DMS53 (cell line): ENCODE measurements at regions not wholly inside any gene's neighbourhood (a gene's known extent, or its start where the extent isn't known, plus 50 kb on each side); places are given as distances from the start of the nearest gene placed in this dataset.
"Not testable (repeated sequence)": the region's sequence is repeated elsewhere in the genome, so short reads cannot be mapped to it uniquely, and the experiment has no call there.

Experiments used
- DNase-seq: peaks from one replicate; lab custom pipeline; 2025; lab: John Stamatoyannopoulos, UW

DNA sequence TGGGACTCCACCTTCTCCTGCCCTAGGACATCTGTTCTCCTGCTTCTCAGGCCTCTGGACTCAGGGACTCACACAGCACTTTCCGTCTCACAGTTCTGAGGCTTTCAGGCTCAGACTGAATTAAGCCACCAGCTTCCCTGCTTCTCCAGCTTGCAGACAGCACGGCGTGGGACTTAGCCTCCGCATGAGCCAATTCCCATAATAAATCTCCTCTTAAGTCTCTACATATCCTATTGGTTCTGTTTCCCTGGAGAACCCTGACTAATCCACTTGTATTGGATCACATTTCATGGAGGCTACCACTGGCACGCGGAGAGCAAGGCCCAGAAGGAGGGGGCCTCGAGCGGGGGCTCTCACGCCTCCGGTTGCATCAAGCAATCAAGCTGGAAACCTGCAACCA is 1313.6 kb downstream of the TBC1D22A start:
- no peak for DNase-seq

DNA sequence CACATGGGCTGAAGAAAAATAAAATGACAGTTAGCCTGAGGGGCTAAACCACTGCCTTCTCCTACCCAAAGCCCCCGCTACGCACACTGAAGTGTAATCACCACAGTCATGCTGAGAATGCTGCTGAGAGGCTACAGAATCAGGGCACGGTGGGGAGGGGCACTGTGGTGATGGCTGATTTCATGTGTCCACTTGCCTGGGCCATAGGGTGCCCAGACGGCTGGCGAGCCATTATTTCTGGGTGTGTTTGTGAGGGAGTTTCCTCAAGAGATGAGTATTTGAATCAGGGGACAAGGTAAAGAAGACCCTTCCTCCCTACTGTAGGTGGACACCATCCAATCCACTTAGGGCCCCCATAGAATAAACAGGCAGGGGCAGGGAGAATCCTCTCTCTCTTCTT is 1313.2 kb downstream of the TBC1D22A start:
- no peak for DNase-seq

DNA sequence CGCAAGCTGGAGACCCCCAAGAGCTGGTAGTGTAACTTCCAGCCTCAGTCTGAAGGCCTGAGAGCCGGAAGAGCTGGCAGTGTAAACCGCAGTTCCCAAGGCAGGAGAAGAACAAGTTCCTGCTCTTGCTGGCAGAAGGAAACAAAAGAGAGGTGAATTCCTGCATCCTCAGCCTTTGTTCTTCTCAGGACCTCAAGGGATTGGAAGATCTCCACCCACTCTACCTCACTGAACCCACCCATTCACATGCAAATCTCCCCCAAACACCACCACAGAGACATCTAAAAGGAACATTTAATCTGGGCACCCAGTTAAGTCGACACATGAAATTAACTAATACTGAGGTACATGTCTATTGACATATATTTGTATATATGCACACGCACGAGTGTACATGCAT is 1310.3 kb downstream of the TBC1D22A start:
- DNase-seq: no peak

DNA sequence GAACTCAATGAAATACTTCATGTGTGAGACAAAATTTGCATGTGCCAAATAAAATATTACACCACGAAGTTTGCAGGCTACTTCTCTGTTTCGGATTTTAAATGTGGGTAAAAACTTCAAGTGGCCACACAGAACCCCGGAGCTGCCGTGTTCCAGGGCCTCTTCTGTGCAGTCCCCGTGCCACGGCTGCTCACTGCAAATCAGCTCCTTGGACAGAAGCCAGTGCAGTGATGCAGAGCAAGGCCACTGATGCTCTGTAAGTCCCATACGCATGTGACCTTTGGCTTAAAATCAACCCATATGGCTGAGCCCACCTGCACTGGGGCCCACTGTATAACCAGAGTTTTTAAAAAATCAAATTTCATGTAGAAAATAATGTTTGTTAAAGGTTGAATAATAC is 1309.4 kb downstream of the TBC1D22A start:
- DNase-seq: no peak

DNA sequence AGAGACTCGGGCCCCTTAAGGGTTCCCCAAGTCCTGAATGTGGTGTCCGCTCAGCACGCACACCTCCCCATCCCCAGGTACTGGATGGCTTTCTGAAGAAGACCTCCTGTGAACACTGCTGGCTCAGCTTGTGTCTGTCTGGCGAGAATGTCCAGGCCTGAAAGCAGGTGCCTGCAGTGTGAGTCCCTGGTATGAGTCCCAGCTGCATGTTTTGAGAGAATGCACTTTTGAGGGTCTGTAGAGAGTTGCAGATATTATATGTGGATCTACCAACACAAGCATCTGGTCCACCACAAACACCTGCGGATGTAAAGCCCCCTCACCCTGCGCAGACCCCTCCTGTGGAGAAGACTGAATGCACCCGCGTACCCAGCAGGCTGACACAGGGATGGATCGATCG is 1308.9 kb downstream of the TBC1D22A start:
- no peak for DNase-seq

DNA sequence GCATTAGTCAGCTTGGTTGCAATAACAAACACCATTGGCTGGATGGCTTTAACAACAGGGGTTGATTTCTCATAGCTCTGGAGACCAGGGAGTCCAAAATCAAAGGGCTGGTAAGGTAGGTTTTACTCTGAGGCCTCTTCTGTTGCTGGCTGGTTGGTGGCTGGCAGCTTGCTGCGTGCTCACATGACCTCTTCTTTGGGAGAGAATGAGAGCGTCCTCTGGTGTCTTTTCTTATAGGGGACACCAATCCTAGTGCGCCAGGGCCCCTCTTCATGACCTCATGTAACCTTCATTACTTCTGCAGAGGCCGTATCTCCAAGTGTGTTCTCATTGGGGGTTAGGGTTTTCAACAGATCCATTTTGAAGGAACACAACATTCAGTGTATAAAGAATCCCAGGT is 1308.3 kb downstream of the TBC1D22A start:
- no peak for DNase-seq

DNA sequence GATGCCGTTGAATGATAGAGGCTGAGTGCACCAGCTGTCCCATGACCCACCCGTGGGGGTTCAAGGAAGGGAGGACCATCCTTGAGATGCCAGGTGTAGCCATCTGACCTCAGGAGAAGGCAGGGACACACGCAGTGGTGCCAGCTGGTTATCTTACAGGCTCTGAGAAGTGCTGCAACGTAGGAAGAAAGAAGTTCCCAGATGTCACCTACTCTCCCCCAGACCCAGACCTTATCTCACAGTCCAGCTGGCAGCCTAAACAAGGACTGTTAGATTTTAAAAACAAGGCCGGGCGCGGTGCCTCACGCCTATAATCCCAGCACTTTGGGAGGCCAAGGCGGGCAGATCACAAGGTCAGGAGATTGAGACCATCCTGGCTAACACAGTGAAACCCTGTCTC is 1307.6 kb downstream of the TBC1D22A start:
- DNase-seq: no peak

DNA sequence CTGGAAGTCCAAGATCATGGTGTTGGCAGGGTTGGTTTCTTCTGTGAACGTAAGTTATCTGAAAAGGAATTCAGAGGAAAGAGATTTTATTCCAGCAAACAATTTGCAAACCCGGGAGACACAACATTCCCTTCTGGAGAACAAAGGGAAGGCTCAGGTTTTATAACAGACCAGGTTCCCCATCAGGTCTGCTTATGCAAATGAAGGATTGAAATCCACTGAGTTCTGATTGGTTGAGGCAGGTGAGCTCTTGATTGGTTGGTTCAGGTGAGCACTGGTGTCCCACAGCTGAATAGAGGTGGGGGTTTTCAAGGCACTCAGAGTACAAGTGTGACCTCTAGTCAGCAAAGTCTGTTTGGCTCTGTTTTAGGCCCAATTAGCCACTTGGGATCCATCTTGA is 1306.8 kb downstream of the TBC1D22A start:
- DNase-seq: no peak

DNA sequence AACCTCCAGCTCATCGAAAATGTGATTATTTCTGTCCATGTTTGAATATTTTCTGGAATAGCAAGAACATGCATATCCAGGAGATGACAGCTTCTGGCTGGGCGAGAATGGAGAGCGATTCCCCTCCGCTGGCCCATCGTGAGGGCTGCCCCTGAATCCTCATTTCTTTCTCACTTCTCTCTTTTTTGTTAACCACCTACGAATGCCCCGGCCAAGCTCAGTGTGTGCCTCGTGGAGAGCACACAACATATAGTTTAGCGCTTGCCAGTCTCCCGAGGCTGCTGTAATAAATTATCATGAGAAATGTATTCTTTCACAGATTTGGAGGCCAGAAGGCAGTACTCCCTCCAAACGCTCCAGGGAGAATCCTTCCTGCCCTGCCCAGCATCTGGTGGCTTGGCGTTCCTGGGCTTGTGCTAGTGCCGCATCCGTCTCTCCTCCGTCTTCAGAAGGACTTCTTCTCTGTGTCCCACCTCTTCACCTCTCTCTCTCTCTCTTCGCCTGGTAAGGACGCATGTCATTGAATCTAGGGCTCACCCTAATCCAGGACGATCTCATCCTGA is 1306.0 kb downstream of the TBC1D22A start:
- no peak for DNase-seq

DNA sequence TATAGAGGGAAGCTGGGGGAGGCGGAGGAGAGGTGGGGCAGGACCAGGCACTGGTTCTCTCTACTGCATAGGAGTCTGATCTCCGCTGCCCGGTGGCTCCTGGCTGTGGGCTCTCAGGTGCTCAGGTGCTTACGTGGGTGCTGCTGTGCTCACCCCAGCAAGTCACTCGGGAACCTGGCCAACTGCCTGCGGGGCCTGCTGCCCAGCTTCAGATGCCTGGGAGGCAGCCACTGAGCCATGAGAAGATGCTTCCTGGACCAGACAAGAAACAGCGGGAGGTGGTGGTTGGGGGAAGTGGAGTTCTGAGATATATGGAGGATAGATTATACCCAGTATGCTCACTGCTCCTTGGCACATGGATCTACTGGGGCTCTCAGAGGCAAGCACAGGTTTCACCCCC is 1303.4 kb downstream of the TBC1D22A start:
- DNase-seq: no peak

DNA sequence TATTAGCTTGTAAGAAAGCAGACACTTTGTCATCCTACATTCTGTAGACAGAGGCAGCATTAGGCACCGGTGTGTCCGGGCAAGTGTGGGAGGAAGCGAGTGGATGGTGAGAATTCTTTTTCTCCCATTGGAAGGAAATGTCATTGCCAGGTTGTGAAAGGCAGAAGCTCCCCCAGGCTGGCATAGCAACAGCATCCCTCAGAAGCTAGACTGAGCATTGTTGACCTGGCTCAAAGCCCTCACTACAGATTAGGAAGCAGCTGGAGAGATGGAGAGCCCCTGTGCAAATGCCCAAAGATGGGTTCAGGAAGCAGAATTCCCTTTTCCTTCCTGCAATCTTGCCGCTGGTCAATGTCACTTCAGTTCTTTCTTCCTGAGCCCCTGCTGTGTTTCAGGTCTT is 1299.3 kb downstream of the TBC1D22A start:
- no peak for DNase-seq

DNA sequence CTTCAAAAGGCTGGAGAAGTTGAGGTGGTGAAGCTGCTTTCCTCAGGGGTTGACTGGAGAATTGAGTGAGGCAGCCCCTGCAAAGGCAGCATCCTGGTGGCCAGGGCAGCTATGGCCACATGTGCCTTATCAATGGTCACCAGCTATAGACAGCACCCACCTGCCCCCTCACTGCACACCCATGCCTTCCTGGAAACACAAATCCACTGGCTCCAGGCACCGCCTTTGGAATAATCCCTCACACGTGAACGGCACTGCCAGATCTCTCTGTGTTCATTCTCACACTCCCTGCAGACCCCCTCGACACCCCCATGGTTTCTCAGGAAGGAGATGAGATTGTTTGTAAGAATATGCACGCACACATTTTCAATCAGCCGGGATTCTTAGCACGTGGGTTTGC is 1297.8 kb downstream of the TBC1D22A start:
- no peak for DNase-seq

DNA sequence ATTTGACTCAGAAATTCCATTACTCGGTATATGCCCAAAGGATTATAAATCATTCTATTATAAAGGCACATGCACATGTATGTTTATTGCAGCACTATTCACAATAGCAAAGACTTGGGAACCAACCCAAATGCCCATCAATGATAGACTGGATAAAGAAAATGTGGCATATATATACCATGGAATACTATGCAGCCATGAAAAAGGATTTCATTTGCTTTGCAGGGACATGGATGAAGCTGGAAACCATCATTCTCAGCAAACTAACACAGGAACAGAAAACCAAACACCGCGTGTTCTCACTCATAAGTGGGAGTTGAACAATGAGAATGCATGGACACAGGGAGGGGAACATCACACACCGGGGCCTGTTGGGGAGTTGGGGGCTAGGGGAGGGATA is 1297.1 kb downstream of the TBC1D22A start:
- DNase-seq: not testable (repeated sequence)

DNA sequence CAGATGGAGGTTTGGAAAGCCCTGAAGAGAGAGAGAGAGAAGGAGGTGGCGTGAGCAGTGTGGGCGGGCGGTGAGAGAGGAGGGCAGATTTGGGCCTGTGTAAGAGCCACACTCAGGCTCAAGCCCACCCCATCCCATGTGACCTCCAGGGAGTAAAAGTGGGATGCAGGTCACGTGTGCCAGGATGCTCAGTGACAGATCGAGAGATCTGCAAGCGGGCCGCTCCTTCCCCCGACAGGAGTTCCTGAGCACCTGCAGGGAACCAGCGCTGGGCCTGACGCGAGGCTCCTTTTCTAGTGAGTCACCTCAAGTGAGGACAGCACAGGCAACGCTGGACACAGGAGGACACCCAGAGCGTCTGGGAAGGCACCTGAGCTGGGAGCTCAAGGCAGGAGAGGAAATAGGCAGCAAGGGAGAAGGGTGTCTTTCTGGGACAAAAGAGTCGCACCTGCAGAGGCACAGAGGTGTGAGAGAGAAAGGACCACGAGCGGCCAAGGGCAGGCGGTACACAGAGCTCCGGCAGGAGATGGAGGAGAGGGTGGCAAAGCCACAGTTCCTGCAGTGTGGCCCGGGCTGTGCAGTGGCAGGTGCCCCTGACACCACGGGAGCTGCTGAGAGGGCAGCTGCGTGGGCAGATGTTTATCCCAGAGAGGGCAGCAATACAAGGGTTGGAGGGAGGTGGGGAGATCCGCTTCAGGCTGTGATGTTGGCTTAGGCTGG is 1294.8 kb downstream of the TBC1D22A start:
- DNase-seq: no peak

DNA sequence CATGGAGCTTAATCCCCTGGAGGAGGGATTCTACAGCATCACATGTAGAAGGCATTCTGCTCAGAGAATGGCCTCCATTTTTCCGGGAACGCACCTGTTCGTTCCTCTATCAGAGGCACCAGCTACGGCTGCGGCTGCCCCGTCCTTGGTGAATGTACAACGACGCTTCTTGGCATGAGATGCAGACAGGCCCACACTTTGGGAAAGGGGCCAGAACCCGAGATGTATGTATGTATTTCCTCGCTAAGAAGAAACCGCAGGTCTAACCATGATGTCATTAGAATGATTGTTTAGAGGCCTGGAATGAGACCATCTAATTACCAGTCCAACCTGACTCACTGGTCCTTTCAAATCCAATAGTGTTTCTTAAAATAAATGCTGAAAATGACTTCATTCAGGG is 1293.4 kb downstream of the TBC1D22A start:
- no peak for DNase-seq

DNA sequence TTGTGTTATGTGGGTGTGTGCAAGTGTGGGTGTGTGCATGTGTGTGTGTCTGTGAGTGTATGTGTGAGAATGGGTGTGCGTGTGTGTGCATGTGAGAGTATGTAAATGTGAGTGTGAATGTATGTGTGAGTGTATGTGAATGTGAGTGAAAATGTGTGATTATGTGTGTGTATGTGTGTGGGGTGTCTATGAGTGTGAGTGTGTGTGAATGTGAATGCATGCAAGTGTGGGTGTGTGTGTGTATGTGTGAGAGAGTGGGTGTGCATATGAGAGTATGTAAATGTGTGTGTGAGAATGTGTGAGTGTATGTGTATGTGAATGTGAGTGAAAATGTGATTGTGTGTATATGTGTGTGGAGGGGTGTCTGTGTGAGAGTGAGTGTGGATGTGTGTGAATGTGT is 1292.7 kb downstream of the TBC1D22A start:
- no peak for DNase-seq

DNA sequence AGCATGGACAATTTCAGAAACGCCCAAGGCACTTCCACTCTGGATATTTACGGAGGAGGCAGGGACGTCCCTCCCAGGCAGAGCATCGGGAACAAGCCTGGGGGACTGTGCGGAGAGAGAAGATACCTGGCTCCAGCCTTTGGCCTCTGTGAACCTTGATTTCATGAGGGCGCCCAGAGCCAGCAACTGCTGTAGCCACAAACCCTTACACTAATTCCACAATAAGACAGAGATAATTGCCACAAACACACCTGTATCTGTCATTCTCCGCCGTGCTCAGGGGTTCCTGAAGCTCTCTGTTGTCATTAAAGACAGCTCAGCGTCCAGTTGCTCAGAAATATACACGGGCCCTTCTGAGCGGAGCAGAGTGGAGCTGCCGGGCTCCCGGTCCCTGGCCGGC is 1292.1 kb downstream of the TBC1D22A start:
- no peak for DNase-seq

DNA sequence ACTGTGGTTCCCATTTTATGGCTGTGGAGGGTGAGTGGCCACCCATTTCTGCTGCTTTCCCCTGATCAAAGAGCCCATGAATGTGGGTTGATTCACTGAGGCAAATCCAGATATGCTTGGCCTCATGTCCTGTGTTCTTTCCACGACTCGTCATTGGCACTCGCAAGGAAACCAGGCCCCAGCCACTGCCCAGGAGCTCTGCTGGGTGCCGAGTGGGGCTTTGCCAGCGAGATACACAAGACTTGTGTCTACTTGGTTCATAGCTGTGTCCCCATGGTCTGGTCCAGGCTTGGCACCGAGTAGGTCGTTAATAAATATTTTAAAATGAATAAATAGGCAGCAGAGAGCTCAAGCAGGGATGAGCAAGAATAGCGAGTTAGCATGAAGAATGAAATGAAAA is 1291.5 kb downstream of the TBC1D22A start:
- no peak for DNase-seq

DNA sequence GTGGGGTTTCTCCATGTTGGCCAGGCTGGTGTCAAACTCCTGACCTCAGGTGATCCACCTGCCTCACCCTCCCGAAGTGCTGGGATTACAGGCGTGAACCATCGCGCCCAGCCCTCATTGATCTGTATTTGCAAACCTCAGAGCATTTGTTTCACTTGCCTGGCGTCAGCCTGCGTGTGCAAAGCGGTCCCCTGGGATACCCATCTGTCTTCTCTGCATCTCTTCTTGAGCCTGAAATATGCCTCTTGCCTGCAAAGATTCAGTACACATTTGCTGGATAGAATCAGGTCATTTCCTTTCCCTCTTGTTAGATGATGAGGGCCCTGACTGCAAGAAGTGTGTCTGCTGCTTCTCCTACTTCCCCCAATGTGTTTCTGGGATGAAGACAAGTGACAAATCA is 1291.0 kb downstream of the TBC1D22A start:
- DNase-seq: no peak

DNA sequence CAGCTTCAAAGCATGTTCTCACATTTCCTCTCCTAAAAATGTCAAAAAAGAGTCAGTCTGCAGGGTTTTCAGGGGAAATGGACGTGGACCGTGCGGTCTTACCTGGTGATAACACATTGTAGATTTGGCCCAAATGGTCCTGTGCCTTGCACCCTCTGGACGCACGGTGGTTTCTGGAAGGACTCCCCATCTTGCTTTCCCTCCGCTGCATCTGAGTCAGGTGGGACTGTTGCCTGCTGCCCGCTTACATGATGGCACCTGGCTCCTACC is 1290.1 kb downstream of the TBC1D22A start:
- DNase-seq: no peak

DNA sequence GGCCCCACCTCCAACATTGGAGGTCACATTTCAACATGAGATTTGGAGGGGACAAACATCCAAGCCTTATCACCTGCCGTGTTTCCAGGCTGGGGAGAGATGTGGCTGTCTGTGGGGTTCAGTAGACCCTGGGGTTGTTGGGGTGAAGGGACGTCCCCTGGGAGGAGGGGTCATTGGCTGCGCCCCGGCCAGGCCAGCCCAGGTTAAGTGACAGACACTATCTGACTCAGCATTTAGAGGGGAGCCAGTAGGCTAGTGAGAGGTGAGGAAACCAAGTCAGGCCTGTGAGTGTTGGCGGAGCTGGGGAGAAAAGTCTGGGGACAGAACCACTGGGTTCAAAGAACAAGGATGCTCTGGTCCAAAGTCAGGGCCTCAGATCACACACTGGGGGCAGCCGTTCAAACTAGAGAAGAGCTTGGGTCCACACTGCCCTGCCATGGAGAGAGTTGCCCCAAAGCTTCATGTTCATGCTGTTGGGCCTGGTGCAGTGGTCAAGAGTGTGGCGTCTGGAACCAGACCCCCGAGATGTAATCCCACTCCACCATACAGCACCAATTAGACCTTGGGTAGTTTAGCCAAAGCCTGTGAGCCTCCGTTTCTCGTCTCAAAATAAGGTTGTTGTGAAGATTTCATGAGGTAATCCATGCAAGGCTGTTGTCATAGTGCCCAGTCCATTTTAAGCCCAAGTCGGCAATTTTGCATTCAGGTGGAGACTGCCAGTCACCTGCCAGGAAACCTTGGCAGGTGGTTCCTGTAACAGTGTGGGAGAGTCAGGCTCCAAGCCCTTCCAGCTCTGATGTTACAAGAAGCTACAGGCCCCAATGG is 1289.6 kb downstream of the TBC1D22A start:
- no peak for DNase-seq

DNA sequence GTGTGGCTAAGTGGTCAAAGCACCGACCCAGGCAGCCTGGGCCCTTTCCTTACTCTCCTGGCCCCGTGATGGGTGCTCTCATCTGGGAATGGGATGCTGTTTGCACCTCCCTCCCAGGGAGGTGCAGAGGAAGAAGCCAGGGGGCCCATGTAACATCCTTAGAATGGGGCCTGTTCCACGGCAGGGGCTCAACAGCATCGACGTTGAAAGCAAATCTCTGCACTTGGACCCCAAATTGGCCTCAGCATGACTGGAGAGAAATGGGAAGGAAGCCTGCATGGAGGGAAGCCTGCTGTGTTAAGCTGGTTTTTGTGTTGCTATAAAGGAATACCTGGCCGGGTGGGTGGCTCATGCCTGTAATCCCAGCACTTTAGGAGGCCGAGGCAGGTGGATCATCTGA is 1288.4 kb downstream of the TBC1D22A start:
- DNase-seq: no peak

DNA sequence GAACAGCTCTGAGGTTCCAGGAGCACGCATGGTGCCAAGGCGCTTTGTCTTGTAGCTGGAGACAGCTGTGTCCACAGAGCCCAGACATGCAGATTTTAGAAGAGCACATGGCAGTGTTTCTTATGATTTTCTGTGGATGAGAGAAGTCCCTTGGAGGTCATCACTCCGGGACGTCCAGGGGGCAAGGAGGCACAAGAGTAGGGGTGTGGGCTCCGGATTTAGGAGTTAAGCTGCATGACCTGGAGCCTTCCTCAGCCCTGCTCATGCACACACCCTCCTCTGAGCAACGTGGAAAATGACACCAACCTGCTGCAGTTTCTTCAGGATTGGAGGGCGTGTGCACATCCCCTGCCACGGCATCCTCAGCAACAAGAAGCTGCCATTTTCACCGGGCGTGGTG is 1286.7 kb downstream of the TBC1D22A start:
- no peak for DNase-seq
